H1 (cell line): ENCODE measurements at regions not wholly inside any gene's neighbourhood (a gene's known extent, or its start where the extent isn't known, plus 50 kb on each side); places are given as distances from the start of the nearest gene placed in this dataset.

ENCODE experiments used
- CTCF ChIA-PET: fragments of 300-600 bp; sonication (Branson Sonifier 250); formaldehyde crosslinking; loops from one replicate; lab custom pipeline; 2021; ENCODE audit not compliant: partially characterized antibody; lab: Charles Lee
- POLR2A ChIA-PET: fragments of 300-600 bp; sonication (Branson Sonifier 250); formaldehyde crosslinking; loops from one replicate; lab custom pipeline; 2021; ENCODE audit warnings: inconsistent platforms; ENCODE audit not compliant: partially characterized antibody; lab: Charles Lee
- DNase-seq, 2 experiments: peaks; one replicate each; pipeline versions ENCODE4 v3.0.0 to v3.0.0-alpha.2; 2010 to 2022; ENCODE audit warnings: low spot score in 2 of 2, low read depth in 1 of 2, mixed read lengths in 1 of 2
- FAIRE-seq: peaks from 2 replicates; lab custom pipeline; 2011; peaks lifted over from hg19 to GRCh38; lab: Jason Lieb, UNC
- H2AFZ ChIP-seq: 2 replicates; pipeline ENCODE4 v1.8.1; 2012; ENCODE audit warnings: low read length, inconsistent platforms
- H2AK5ac ChIP-seq: 2 replicates; pipeline ENCODE4 v1.6.1; 2013; ENCODE audit warnings: low read depth, low read length
- H2BK120ac ChIP-seq: replicated peaks from 2 replicates; pipeline ENCODE3; 2013; ENCODE audit warnings: low read depth, low read length, inconsistent platforms
- H2BK12ac ChIP-seq: 2 replicates; pipeline ENCODE4 v1.6.1; 2013; ENCODE audit warnings: low read depth, low read length
- H2BK15ac ChIP-seq: 2 replicates; pipeline ENCODE4 v1.6.1; 2013; ENCODE audit warnings: low read length
- H2BK20ac ChIP-seq: 2 replicates; pipeline ENCODE4 v1.6.1; 2013; ENCODE audit warnings: low read length
- H2BK5ac ChIP-seq: 2 replicates; pipeline ENCODE4 v1.6.1; 2013; ENCODE audit warnings: low read depth, low read length
- H3K14ac ChIP-seq: 2 replicates; pipeline ENCODE4 v1.6.1; 2013; ENCODE audit warnings: inconsistent platforms; ENCODE audit not compliant: insufficient read length
- H3K18ac ChIP-seq: 2 replicates; pipeline ENCODE4 v1.6.1; 2013; ENCODE audit warnings: low read length; ENCODE audit errors: extremely low read depth
- H3K23ac ChIP-seq: 2 replicates; pipeline ENCODE4 v1.6.1; 2013; ENCODE audit warnings: inconsistent platforms; ENCODE audit not compliant: insufficient read length
- H3K23me2 ChIP-seq: 2 replicates; pipeline ENCODE4 v1.6.1; 2013; ENCODE audit warnings: low read depth, low read length
- H3K27ac ChIP-seq: 2 replicates; pipeline ENCODE4 v1.6.1; 2011; ENCODE audit warnings: low read depth, low read length, inconsistent platforms
- H3K27me3 ChIP-seq, 4 experiments: replicated peaks in 1 of 4; 1 replicate in 1 of 4; 2 replicates in 3 of 4; pipeline versions ENCODE4 v1.6.1 to v1.8.1; 2011 to 2013; ENCODE audit warnings: low read length in 3 of 4, mild to moderate bottlenecking in 3 of 4, inconsistent platforms in 2 of 4, mixed read lengths in 2 of 4, moderate library complexity in 1 of 4; ENCODE audit not compliant: control insufficient read depth in 3 of 4, insufficient read depth in 3 of 4; ENCODE audit errors: extremely low read depth in 1 of 4
- H3K36me3 ChIP-seq, 4 experiments: 2 replicates each; pipeline versions ENCODE4 v1.6.1 to v1.8.1; 2011 to 2013; ENCODE audit warnings: mild to moderate bottlenecking in 4 of 4, low read length in 3 of 4, moderate library complexity in 2 of 4, control low read depth in 1 of 4, inconsistent platforms in 1 of 4; ENCODE audit not compliant: insufficient read depth in 4 of 4, control insufficient read depth in 2 of 4
- H3K4ac ChIP-seq: replicated peaks from 2 replicates; pipeline ENCODE3; 2013; ENCODE audit warnings: low read length, low read depth, mixed read lengths, inconsistent platforms; ENCODE audit not compliant: insufficient read length
- H3K4me1 ChIP-seq, 4 experiments: replicated peaks in 1 of 4; 1 replicate in 1 of 4; 2 replicates in 3 of 4; pipeline versions ENCODE4 v1.6.1 to v1.8.1; 2011 to 2013; ENCODE audit warnings: low read length in 3 of 4, inconsistent platforms in 2 of 4, mixed read lengths in 1 of 4; ENCODE audit not compliant: insufficient read depth in 4 of 4, control insufficient read depth in 3 of 4
- H3K4me2 ChIP-seq, 2 experiments: 2 replicates each; pipeline versions ENCODE4 v1.6.1 to v1.8.1; 2011 to 2013; ENCODE audit warnings: low read depth in 2 of 2, low read length in 2 of 2, control low read depth in 1 of 2, inconsistent platforms in 1 of 2, mild to moderate bottlenecking in 1 of 2; ENCODE audit not compliant: insufficient read depth in 1 of 2
- H3K4me3 ChIP-seq, 4 experiments: fragments of 200-600, 300-600 bp in 1 of 4; sonication (generic), shearing (Covaris generic), sonication (Bioruptor Twin) in 1 of 4; 2 replicates each; pipeline versions ENCODE4 v1.5.1 to v1.8.1; 2011 to 2016; ENCODE audit warnings: low read length in 4 of 4, low read depth in 3 of 4, control low read depth in 2 of 4, inconsistent platforms in 2 of 4, mild to moderate bottlenecking in 2 of 4, mixed read lengths in 1 of 4, moderate library complexity in 1 of 4; ENCODE audit not compliant: insufficient read depth in 2 of 4; ENCODE audit errors: extremely low read depth in 1 of 4
- H3K56ac ChIP-seq: replicated peaks from 2 replicates; pipeline ENCODE3; 2013; ENCODE audit warnings: low read depth, mild to moderate bottlenecking, mixed read lengths, low read length, inconsistent platforms; ENCODE audit not compliant: insufficient read length
- H3K79me1 ChIP-seq: 2 replicates; pipeline ENCODE4 v1.6.1; 2013; ENCODE audit warnings: low read depth, low read length, control low read depth
- H3K79me2 ChIP-seq, 2 experiments: 2 replicates each; pipeline versions ENCODE4 v1.6.1 to v1.8.1; 2012 to 2013; ENCODE audit warnings: low read length in 2 of 2, mild to moderate bottlenecking in 2 of 2, inconsistent platforms in 1 of 2; ENCODE audit not compliant: insufficient read depth in 2 of 2, control insufficient read depth in 1 of 2
- H3K9ac ChIP-seq, 4 experiments: replicated peaks in 1 of 4; 1 replicate in 1 of 4; 2 replicates in 3 of 4; pipeline versions ENCODE4 v1.6.1 to v1.8.1; 2011 to 2013; ENCODE audit warnings: low read depth in 3 of 4, low read length in 3 of 4, control low read depth in 2 of 4, mild to moderate bottlenecking in 2 of 4, moderate library complexity in 2 of 4, inconsistent platforms in 1 of 4; ENCODE audit errors: extremely low read depth in 1 of 4
- H3K9me3 ChIP-seq, 2 experiments: 2 replicates each; pipeline versions ENCODE4 v1.6.1 to v1.8.1; 2012 to 2013; ENCODE audit warnings: mild to moderate bottlenecking in 2 of 2, moderate library complexity in 2 of 2, control low read depth in 1 of 2, inconsistent platforms in 1 of 2, low read depth in 1 of 2, low read length in 1 of 2, mixed read lengths in 1 of 2; ENCODE audit not compliant: insufficient read depth in 2 of 2
- H4K20me1 ChIP-seq, 2 experiments: replicated peaks in 1 of 2; 2 replicates each; pipeline versions ENCODE3 to v1.8.1; 2011 to 2013; ENCODE audit warnings: inconsistent platforms in 2 of 2, low read length in 2 of 2, mild to moderate bottlenecking in 1 of 2; ENCODE audit not compliant: insufficient read depth in 2 of 2, control insufficient read depth in 1 of 2
- H4K5ac ChIP-seq: 2 replicates; pipeline ENCODE4 v1.6.1; 2013; ENCODE audit warnings: low read length, low read depth, mixed read lengths, inconsistent platforms; ENCODE audit not compliant: insufficient read length
- H4K8ac ChIP-seq: 2 replicates; pipeline ENCODE4 v1.8.0; 2013; ENCODE audit warnings: mild to moderate bottlenecking, moderate library complexity, low read length, inconsistent platforms; ENCODE audit not compliant: insufficient read depth; ENCODE audit errors: extremely low read depth
- H4K91ac ChIP-seq: replicated peaks from 2 replicates; pipeline ENCODE3; 2013; ENCODE audit warnings: low read length, mixed read lengths, inconsistent platforms; ENCODE audit not compliant: insufficient read length
- BCL11A ChIP-seq, 2 experiments: IDR thresholded peaks; one replicate each; pipeline ENCODE4 v1.6.1; 2011; ENCODE audit warnings: low read depth in 2 of 2, low read length in 2 of 2, mild to moderate bottlenecking in 2 of 2
- CBX5 ChIP-seq: fragments of 300-800, 300-1000 bp; sonication (generic); IDR thresholded peaks from 2 replicates; pipeline ENCODE4 v1.7.1; 2016; ENCODE audit warnings: antibody characterized with exemption, low read length, low read depth
- HDAC2 ChIP-seq, 2 experiments: fragments of 300-600 bp in 1 of 2; sonication (generic) in 1 of 2; IDR thresholded peaks; 2 replicates each; pipeline ENCODE4 v1.6.1; 2011 to 2012; ENCODE audit warnings: low read depth in 2 of 2, low read length in 2 of 2, mild to moderate bottlenecking in 2 of 2, moderate library complexity in 2 of 2, borderline replicate concordance in 1 of 2, inconsistent platforms in 1 of 2
- NRF1 ChIP-seq: IDR thresholded peaks from 2 replicates; pipeline ENCODE4 v1.6.1; 2011; ENCODE audit warnings: mild to moderate bottlenecking, low read depth, low read length, improper control_type of control experiment
- RFX5 ChIP-seq: IDR thresholded peaks from 2 replicates; pipeline ENCODE4 v1.6.1; 2011; ENCODE audit warnings: low read depth, low read length, improper control_type of control experiment, borderline replicate concordance
- TAF1 ChIP-seq: IDR thresholded peaks from 2 replicates; pipeline ENCODE4 v1.6.1; 2011; ENCODE audit warnings: mild to moderate bottlenecking, low read depth, low read length
- WGBS, 2 experiments: shearing (Covaris generic) in 1 of 2; methylation state at CpG; one replicate each; pipeline versions ENCODE4 v1.1.6 to v1.1.7; 2013 to 2015; ENCODE audit warnings: low lambda C conversion rate in 2 of 2, mixed read lengths in 2 of 2, inconsistent platforms in 1 of 2, low coverage in 1 of 2, missing lambda C conversion rate in 1 of 2; ENCODE audit not compliant: insufficient replicate concordance in 2 of 2, insufficient coverage in 1 of 2, insufficient read length in 1 of 2; ENCODE audit errors: extremely low coverage in 1 of 2, missing lambda C conversion rate in 1 of 2; 5-methylcytosine and 5-hydroxymethylcytosine counted together

GRCh38 chr2:9778471-9779316, 64.6 kb upstream of the TAF1B start:
- Histone ChIP-seq H4K5ac (no peak overlapping the region), H3K56ac (no peak overlapping the region), H3K9me3 (no peaks in the 10 kb centered on the region; a peak in 1 of 4 replicates), H4K20me1 (no peaks in the 10 kb centered on the region), H3K79me2 (no peaks in the 10 kb centered on the region), H3K4me1 (no peaks in the 10 kb centered on the region), H3K4ac (no peak overlapping the region), H3K23ac (no peak overlapping the region), H2BK5ac (no peak overlapping the region), H4K8ac (peak overlapping the region; percentile 36; the same call in 1 of the 2 replicates), H3K4me2 (no peak overlapping the region), H3K36me3 (no peaks in the 10 kb centered on the region), H4K91ac (no peak overlapping the region), H3K18ac (no peak overlapping the region), H3K23me2 (peaks cover 2% of the 10 kb centered on the region; the same call in 1 of the 2 replicates), H2AK5ac (no peak overlapping the region), H3K4me3 (no peak overlapping the region), H3K27me3 (no peaks in the 10 kb centered on the region), H3K79me1 (no peaks in the 10 kb centered on the region), H2AFZ (no peak overlapping the region), H3K9ac (no peak overlapping the region), H3K14ac (no peak overlapping the region), H2BK12ac (no peak overlapping the region), H2BK20ac (no peak overlapping the region), H3K27ac (no peak overlapping the region), H2BK120ac (no peak overlapping the region), H2BK15ac (no peak overlapping the region)
- WGBS, 2 experiments: 92% methylated on average over 17 of the region's 17 CpGs; no CpG with 5 or more reads in 1 of the 2 experiments
- ChIA-PET CTCF (interaction anchor here (0.6 to 7.2 kb wide), 25 partner anchors 9 to 630 kb away, joined by 3 to 47 read pairs (median 4); partner anchors contain the start of gene ADAM17), POLR2A (interaction anchor here (0.5 kb wide), 1 partner anchor 147 kb away, joined by 3 read pairs; no protein-coding TSS in a partner anchor)
- FAIRE-seq (no peak), DNase-seq (no peak)
- no peak for TF ChIP-seq TAF1
- TF ChIP-seq HDAC2 (IDR thresholded peaks at IDR 0.05; ENCODE audit: borderline replicate concordance in 1 of 2, low read depth in 2 of 2, low read length in 2 of 2): no peak
- TF ChIP-seq BCL11A (IDR thresholded peaks at IDR 0.05; ENCODE audit: low read depth in 2 of 2, low read length in 2 of 2): no peak
- no peak for TF ChIP-seq CBX5
- no peak for TF ChIP-seq NRF1
- TF ChIP-seq RFX5: no peak
